GM12892 (cell line): ENCODE measurements at regions not wholly inside any gene's neighbourhood (a gene's known extent, or its start where the extent isn't known, plus 50 kb on each side); places are given as distances from the start of the nearest gene placed in this dataset.
"Not testable (repeated sequence)": the region's sequence is repeated elsewhere in the genome, so short reads cannot be mapped to it uniquely, and the experiment has no call there.

Experiments
- DNase-seq: peaks from one replicate; pipeline ENCODE4 v3.0.0; 2011; ENCODE audit not compliant: insufficient read length
- FAIRE-seq: peaks from 2 replicates; lab custom pipeline; 2011; peaks lifted over from hg19 to GRCh38; lab: Jason Lieb, UNC
- POLR2A ChIP-seq: IDR thresholded peaks from 2 replicates; pipeline ENCODE4 v1.6.1; 2011; ENCODE audit warnings: low read depth, low read length, control low read depth
- POLR2AphosphoS5 ChIP-seq: IDR thresholded peaks from 2 replicates; pipeline ENCODE4 v1.6.1; 2011; ENCODE audit warnings: low read depth, low read length, control low read depth
- TAF1 ChIP-seq: IDR thresholded peaks from 2 replicates; pipeline ENCODE4 v1.6.1; 2011; ENCODE audit warnings: low read depth, mild to moderate bottlenecking, control low read depth, low read length, borderline replicate concordance

GRCh38 chr7:32218741-32219288 lies 148.6 kb upstream of the PDE1C start:
- FAIRE-seq (no peak), DNase-seq (no peak)
- no peak for TF ChIP-seq POLR2AphosphoS5
- TF ChIP-seq POLR2A = no peak
- TF ChIP-seq TAF1 = no peak

- TF ChIP-seq POLR2AphosphoS5 = no peak
- no peak for TF ChIP-seq POLR2A
- TF ChIP-seq TAF1 = no peak
- DNase-seq (no peak), FAIRE-seq (no peak)
Measured at GRCh38 chr7:32218154-32218467, 147.9 kb upstream of the PDE1C start.

- no peak for DNase-seq
- TF ChIP-seq POLR2AphosphoS5 = no peak
- no peak for TF ChIP-seq POLR2A
- TF ChIP-seq TAF1 = no peak
- no peak for FAIRE-seq
Measured at GRCh38 chr7:32217341-32218153, 147.3 kb upstream of the PDE1C start.

- no peak for TF ChIP-seq POLR2AphosphoS5
- no peak for TF ChIP-seq TAF1
- TF ChIP-seq POLR2A = no peak
- FAIRE-seq (no peak), DNase-seq (no peak)
Measured at GRCh38 chr7:32216759-32217158, 146.6 kb upstream of the PDE1C start.

DNA sequence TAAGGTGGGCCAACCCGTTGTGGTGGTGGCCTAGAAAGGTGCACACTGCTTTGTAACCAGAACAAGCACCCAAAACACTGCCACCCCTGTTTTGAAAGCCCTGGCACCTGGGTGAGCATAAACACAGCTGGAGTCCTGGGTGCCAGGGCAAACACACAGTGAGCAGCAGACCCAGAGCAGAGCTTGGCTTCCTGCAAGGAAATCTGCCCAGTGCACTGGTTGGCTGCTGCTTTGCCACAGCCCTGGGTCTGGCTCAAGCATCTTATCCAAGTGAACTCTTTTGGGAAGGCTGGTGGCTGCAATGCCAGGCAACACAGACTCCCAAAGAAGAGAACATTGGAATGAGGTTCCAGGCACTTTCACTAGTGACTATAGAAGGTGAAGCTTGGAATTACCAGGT lies 145.5 kb upstream of the PDE1C start:
- DNase-seq = no peak
- TF ChIP-seq TAF1 = no peak
- no peak for FAIRE-seq

DNA sequence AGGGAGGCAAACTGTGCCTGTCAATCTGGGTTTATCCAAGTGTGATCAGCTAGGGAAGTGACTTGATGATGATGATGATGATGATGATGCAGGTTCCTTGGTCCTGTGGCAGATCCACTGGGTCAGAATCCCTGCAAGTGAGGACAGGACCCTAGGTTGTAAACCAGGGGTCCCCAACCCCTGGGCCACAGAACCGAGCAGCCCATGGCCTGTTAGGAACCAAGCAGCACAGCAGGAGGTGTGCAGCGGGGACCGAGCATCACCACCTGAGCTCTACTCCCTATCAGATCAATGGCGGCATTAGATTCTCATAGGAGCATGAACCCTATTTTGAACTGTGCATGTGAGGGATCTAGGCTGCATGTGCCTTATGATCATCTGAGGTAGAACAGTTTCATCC lies 144.7 kb upstream of the PDE1C start:
- DNase-seq (no peak), FAIRE-seq (no peak)
- TF ChIP-seq POLR2A (no peak), TAF1 (no peak), POLR2AphosphoS5 (no peak)

- DNase-seq (no peak), FAIRE-seq (no peak)
- TF ChIP-seq POLR2AphosphoS5 = no peak
- no peak for TF ChIP-seq POLR2A
- no peak for TF ChIP-seq TAF1
Measured at GRCh38 chr7:32212321-32212720, 142.1 kb upstream of the PDE1C start.

DNA sequence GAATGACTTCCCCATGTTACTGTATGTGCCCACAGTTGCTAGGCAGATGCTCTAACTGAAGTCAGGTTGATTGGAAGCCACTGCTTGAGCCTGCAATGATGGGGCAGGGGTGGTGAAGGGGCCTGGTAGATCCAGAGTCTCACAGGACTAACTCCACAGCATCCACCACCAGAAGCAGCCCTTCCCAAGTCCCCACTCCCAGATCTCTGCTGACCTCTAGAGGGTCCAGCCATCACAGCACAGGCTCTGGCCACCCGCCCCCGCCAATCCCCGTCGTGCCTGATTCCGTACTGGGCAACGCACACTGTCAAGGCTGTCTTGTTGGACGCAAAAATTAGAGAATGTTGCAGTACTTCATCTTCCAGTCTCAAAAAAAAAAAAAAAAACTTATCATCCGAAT lies 136.8 kb upstream of the PDE1C start:
- FAIRE-seq = no peak
- TF ChIP-seq POLR2AphosphoS5 = no peak
- TF ChIP-seq POLR2A = no peak
- TF ChIP-seq TAF1 = no peak
- no peak for DNase-seq

- TF ChIP-seq POLR2AphosphoS5 = no peak
- no peak for TF ChIP-seq POLR2A
- TF ChIP-seq TAF1 = no peak
- FAIRE-seq (no peak), DNase-seq (no peak)
Measured at GRCh38 chr7:32206488-32206887, 136.3 kb upstream of the PDE1C start.

DNA sequence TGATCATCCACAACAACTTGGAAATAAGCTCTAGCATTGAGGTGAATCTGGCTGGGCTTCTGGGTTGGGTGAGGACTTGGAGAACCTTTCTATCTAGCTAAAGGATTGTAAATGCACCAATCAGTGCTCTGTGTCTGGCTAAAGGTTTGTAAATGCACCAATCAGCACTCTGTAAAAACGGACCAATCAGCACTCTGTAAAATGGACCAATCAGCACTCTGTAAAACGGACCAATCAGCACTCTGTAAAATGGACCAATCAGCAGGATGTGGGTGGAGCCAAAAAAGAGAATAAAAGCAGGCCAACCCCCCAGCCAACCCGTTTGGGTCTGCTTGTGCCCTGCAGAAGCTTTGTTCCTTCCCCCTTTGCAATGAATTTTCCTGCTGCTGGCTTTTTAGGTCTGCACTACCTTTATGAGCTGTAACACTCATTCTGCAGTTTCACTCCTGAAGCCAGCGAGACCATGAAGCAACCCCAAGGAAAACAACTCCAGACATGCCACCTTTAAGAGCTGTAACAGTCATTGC lies 135.2 kb upstream of the PDE1C start:
- FAIRE-seq = not testable (repeated sequence)

GRCh38 chr7:32204361-32205018 lies 134.3 kb upstream of the PDE1C start:
- no peak for DNase-seq
- TF ChIP-seq POLR2AphosphoS5 (no peak), POLR2A (no peak), TAF1 (no peak)
- peak; percentile 77 for FAIRE-seq

More for the DNA sequence above, 135.2 kb upstream of the PDE1C start:
- DNase-seq = not testable (repeated sequence)

GRCh38 chr7:32200646-32201045 lies 130.4 kb upstream of the PDE1C start:
- TF ChIP-seq TAF1 = no peak
- TF ChIP-seq POLR2AphosphoS5 = no peak
- TF ChIP-seq POLR2A = no peak
- FAIRE-seq (no peak), DNase-seq (no peak)
